ENCODE measurements at regions not wholly inside any gene's neighbourhood (a gene's known extent, or its start where the extent isn't known, plus 50 kb on each side); places are given as distances from the start of the nearest gene placed in this dataset.
"Not testable (repeated sequence)": the region's sequence is repeated elsewhere in the genome, so short reads cannot be mapped to it uniquely, and the experiment has no call there.

GRCh38 chr19:28444362-28444761 lies 768.6 kb downstream of the UQCRFS1 start:
- no peaks in the 10 kb centered on the region for H3K4me1 ChIP-seq (ENCODE audit: insufficient read depth, low read length)
- H3K9ac ChIP-seq (ENCODE audit: low read length): no peak overlapping the region
- no peak overlapping the region for H3K27ac ChIP-seq (ENCODE audit: low read depth, low read length)
- no peaks in the 10 kb centered on the region for H3K36me3 ChIP-seq (ENCODE audit: insufficient read depth, low read length)
- H3K9me3 ChIP-seq (ENCODE audit: low read length): no peaks in the 10 kb centered on the region
- no peak overlapping the region for H3K4me3 ChIP-seq (ENCODE audit: low read depth in 1 of 2, low read length in 2 of 2)
- H3K27me3 ChIP-seq (ENCODE audit: control insufficient read depth in 1 of 2, insufficient read depth in 2 of 2, low read length in 2 of 2): no peaks in the 10 kb centered on the region

- Histone ChIP-seq H3K27me3 (ENCODE audit: control insufficient read depth in 1 of 2, insufficient read depth in 2 of 2, low read length in 2 of 2) (no peaks in the 10 kb centered on the region), H3K27ac (ENCODE audit: low read depth, low read length) (no peak overlapping the region), H3K9me3 (ENCODE audit: low read length) (no peaks in the 10 kb centered on the region), H3K36me3 (ENCODE audit: insufficient read depth, low read length) (no peaks in the 10 kb centered on the region), H3K9ac (ENCODE audit: low read length) (no peak overlapping the region), H3K4me3 (ENCODE audit: low read depth in 1 of 2, low read length in 2 of 2) (no peak overlapping the region), H3K4me1 (ENCODE audit: insufficient read depth, low read length) (no peaks in the 10 kb centered on the region)
Measured at GRCh38 chr19:28443361-28443760, 769.6 kb downstream of the UQCRFS1 start.

- Histone ChIP-seq H3K9ac (ENCODE audit: low read length) (no peak overlapping the region), H3K36me3 (ENCODE audit: insufficient read depth, low read length) (no peaks in the 10 kb centered on the region), H3K4me3 (ENCODE audit: low read depth in 1 of 2, low read length in 2 of 2) (no peak overlapping the region), H3K27me3 (ENCODE audit: control insufficient read depth in 1 of 2, insufficient read depth in 2 of 2, low read length in 2 of 2) (no peaks in the 10 kb centered on the region), H3K4me1 (ENCODE audit: insufficient read depth, low read length) (no peaks in the 10 kb centered on the region), H3K27ac (ENCODE audit: low read depth, low read length) (no peak overlapping the region), H3K9me3 (ENCODE audit: low read length) (no peaks in the 10 kb centered on the region)
Measured at GRCh38 chr19:28437390-28438346, 775.3 kb downstream of the UQCRFS1 start.

GRCh38 chr19:28436320-28436719 lies 776.6 kb downstream of the UQCRFS1 start:
- H3K27ac ChIP-seq (ENCODE audit: low read depth, low read length): no peak overlapping the region
- H3K9me3 ChIP-seq (ENCODE audit: low read length): no peaks in the 10 kb centered on the region
- no peak overlapping the region for H3K9ac ChIP-seq (ENCODE audit: low read length)
- no peak overlapping the region for H3K4me3 ChIP-seq (ENCODE audit: low read depth in 1 of 2, low read length in 2 of 2)
- H3K27me3 ChIP-seq (ENCODE audit: control insufficient read depth in 1 of 2, insufficient read depth in 2 of 2, low read length in 2 of 2): no peaks in the 10 kb centered on the region
- H3K36me3 ChIP-seq (ENCODE audit: insufficient read depth, low read length): no peaks in the 10 kb centered on the region
- no peaks in the 10 kb centered on the region for H3K4me1 ChIP-seq (ENCODE audit: insufficient read depth, low read length)

- Histone ChIP-seq H3K27ac (ENCODE audit: low read depth, low read length) (no peak overlapping the region), H3K36me3 (ENCODE audit: insufficient read depth, low read length) (no peaks in the 10 kb centered on the region), H3K4me3 (ENCODE audit: low read depth in 1 of 2, low read length in 2 of 2) (no peak overlapping the region), H3K27me3 (ENCODE audit: control insufficient read depth in 1 of 2, insufficient read depth in 2 of 2, low read length in 2 of 2) (no peaks in the 10 kb centered on the region), H3K9me3 (ENCODE audit: low read length) (no peaks in the 10 kb centered on the region), H3K4me1 (ENCODE audit: insufficient read depth, low read length) (no peaks in the 10 kb centered on the region), H3K9ac (ENCODE audit: low read length) (no peak overlapping the region)
Measured at GRCh38 chr19:28435551-28436271, 777.2 kb downstream of the UQCRFS1 start.

GRCh38 chr19:28434794-28435193 lies 778.2 kb downstream of the UQCRFS1 start:
- H3K4me3 ChIP-seq (ENCODE audit: low read depth in 1 of 2, low read length in 2 of 2); H3K27ac ChIP-seq (ENCODE audit: low read depth, low read length): not testable (repeated sequence)

GRCh38 chr19:28434365-28434764 lies 778.6 kb downstream of the UQCRFS1 start:
- H3K27me3 ChIP-seq (ENCODE audit: control insufficient read depth in 1 of 2, insufficient read depth in 2 of 2, low read length in 2 of 2); H3K9me3 ChIP-seq (ENCODE audit: low read length); H3K4me3 ChIP-seq (ENCODE audit: low read depth in 1 of 2, low read length in 2 of 2); H3K9ac ChIP-seq (ENCODE audit: low read length); H3K36me3 ChIP-seq (ENCODE audit: insufficient read depth, low read length); H3K4me1 ChIP-seq (ENCODE audit: insufficient read depth, low read length); H3K27ac ChIP-seq (ENCODE audit: low read depth, low read length): not testable (repeated sequence)

More at GRCh38 chr19:28434794-28435193, 778.2 kb downstream of the UQCRFS1 start:
- not testable (repeated sequence) for H3K27me3 ChIP-seq (ENCODE audit: control insufficient read depth in 1 of 2, insufficient read depth in 2 of 2, low read length in 2 of 2); H3K36me3 ChIP-seq (ENCODE audit: insufficient read depth, low read length); H3K4me1 ChIP-seq (ENCODE audit: insufficient read depth, low read length); H3K9me3 ChIP-seq (ENCODE audit: low read length); H3K9ac ChIP-seq (ENCODE audit: low read length)

GRCh38 chr19:28433166-28433565 lies 779.8 kb downstream of the UQCRFS1 start:
- not testable (repeated sequence) for H3K4me3 ChIP-seq (ENCODE audit: low read depth in 1 of 2, low read length in 2 of 2); H3K9me3 ChIP-seq (ENCODE audit: low read length); H3K9ac ChIP-seq (ENCODE audit: low read length); H3K27me3 ChIP-seq (ENCODE audit: control insufficient read depth in 1 of 2, insufficient read depth in 2 of 2, low read length in 2 of 2); H3K27ac ChIP-seq (ENCODE audit: low read depth, low read length); H3K36me3 ChIP-seq (ENCODE audit: insufficient read depth, low read length); H3K4me1 ChIP-seq (ENCODE audit: insufficient read depth, low read length)

GRCh38 chr19:28430214-28430613 lies 782.7 kb downstream of the UQCRFS1 start:
- Histone ChIP-seq H3K27me3 (ENCODE audit: control insufficient read depth in 1 of 2, insufficient read depth in 2 of 2, low read length in 2 of 2) (no peaks in the 10 kb centered on the region), H3K4me3 (ENCODE audit: low read depth in 1 of 2, low read length in 2 of 2) (no peak overlapping the region), H3K9ac (ENCODE audit: low read length) (no peak overlapping the region), H3K36me3 (ENCODE audit: insufficient read depth, low read length) (no peaks in the 10 kb centered on the region), H3K27ac (ENCODE audit: low read depth, low read length) (no peak overlapping the region), H3K9me3 (ENCODE audit: low read length) (no peaks in the 10 kb centered on the region), H3K4me1 (ENCODE audit: insufficient read depth, low read length) (no peaks in the 10 kb centered on the region)

GRCh38 chr19:28429356-28429755 lies 783.6 kb downstream of the UQCRFS1 start:
- Histone ChIP-seq H3K4me1 (ENCODE audit: insufficient read depth, low read length) (no peaks in the 10 kb centered on the region), H3K9ac (ENCODE audit: low read length) (no peak overlapping the region), H3K9me3 (ENCODE audit: low read length) (no peaks in the 10 kb centered on the region), H3K36me3 (ENCODE audit: insufficient read depth, low read length) (no peaks in the 10 kb centered on the region), H3K27ac (ENCODE audit: low read depth, low read length) (no peak overlapping the region), H3K27me3 (ENCODE audit: control insufficient read depth in 1 of 2, insufficient read depth in 2 of 2, low read length in 2 of 2) (no peaks in the 10 kb centered on the region), H3K4me3 (ENCODE audit: low read depth in 1 of 2, low read length in 2 of 2) (no peak overlapping the region)

GRCh38 chr19:28428663-28429348 lies 784.1 kb downstream of the UQCRFS1 start:
- H3K4me1 ChIP-seq (ENCODE audit: insufficient read depth, low read length): no peaks in the 10 kb centered on the region
- no peaks in the 10 kb centered on the region for H3K9me3 ChIP-seq (ENCODE audit: low read length)
- H3K9ac ChIP-seq (ENCODE audit: low read length): no peak overlapping the region
- H3K4me3 ChIP-seq (ENCODE audit: low read depth in 1 of 2, low read length in 2 of 2): no peak overlapping the region
- no peaks in the 10 kb centered on the region for H3K27me3 ChIP-seq (ENCODE audit: control insufficient read depth in 1 of 2, insufficient read depth in 2 of 2, low read length in 2 of 2)
- H3K27ac ChIP-seq (ENCODE audit: low read depth, low read length): no peak overlapping the region
- no peaks in the 10 kb centered on the region for H3K36me3 ChIP-seq (ENCODE audit: insufficient read depth, low read length)
